ENCODE measurements at regions not wholly inside any gene's neighbourhood (a gene's known extent, or its start where the extent isn't known, plus 50 kb on each side); places are given as distances from the start of the nearest gene placed in this dataset.
"Not testable (repeated sequence)": the region's sequence is repeated elsewhere in the genome, so short reads cannot be mapped to it uniquely, and the experiment has no call there.

- TF ChIP-seq POLR2A, CTCF, EP300 (IDR thresholded peaks at IDR 0.05): not testable (repeated sequence)
Measured at GRCh38 chr14:29027441-29027840, 260.9 kb downstream of the FOXG1 start.

Measured in suprapubic skin (tissue), 3 donors.